Cardiac fibroblast (primary cell): ENCODE measurements at regions not wholly inside any gene's neighbourhood (a gene's known extent, or its start where the extent isn't known, plus 50 kb on each side); places are given as distances from the start of the nearest gene placed in this dataset.

Experiments used
- DNase-seq, 2 donors: peaks; one replicate each; pipeline versions ENCODE4 v3.0.0 to v3.0.0-alpha.2; 2010; ENCODE audit warnings: low read depth in 2 of 2
- H3K4me3 ChIP-seq, 2 donors: replicated peaks in 1 of 2; 1 replicate in 1 of 2; 2 replicates in 1 of 2; pipeline ENCODE4 v1.5.1; 2011; ENCODE audit warnings: low read depth in 2 of 2, low read length in 2 of 2, mild to moderate bottlenecking in 2 of 2, moderate library complexity in 1 of 2
- TF ChIP-seq, protein P1 (sequence below): IDR thresholded peaks from one replicate; pipeline ENCODE4 v1.5.1; 2011; ENCODE audit warnings: low read depth, mild to moderate bottlenecking, low read length, inconsistent platforms

- H3K4me3 ChIP-seq: no peak overlapping the region
- TF ChIP-seq, protein P1, sequence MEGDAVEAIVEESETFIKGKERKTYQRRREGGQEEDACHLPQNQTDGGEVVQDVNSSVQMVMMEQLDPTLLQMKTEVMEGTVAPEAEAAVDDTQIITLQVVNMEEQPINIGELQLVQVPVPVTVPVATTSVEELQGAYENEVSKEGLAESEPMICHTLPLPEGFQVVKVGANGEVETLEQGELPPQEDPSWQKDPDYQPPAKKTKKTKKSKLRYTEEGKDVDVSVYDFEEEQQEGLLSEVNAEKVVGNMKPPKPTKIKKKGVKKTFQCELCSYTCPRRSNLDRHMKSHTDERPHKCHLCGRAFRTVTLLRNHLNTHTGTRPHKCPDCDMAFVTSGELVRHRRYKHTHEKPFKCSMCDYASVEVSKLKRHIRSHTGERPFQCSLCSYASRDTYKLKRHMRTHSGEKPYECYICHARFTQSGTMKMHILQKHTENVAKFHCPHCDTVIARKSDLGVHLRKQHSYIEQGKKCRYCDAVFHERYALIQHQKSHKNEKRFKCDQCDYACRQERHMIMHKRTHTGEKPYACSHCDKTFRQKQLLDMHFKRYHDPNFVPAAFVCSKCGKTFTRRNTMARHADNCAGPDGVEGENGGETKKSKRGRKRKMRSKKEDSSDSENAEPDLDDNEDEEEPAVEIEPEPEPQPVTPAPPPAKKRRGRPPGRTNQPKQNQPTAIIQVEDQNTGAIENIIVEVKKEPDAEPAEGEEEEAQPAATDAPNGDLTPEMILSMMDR: no peak
- no peak for DNase-seq
These were observed 66.3 kb upstream of the DIPK2B start for GRCh38 chrX:45267007-45267406.

DNA sequence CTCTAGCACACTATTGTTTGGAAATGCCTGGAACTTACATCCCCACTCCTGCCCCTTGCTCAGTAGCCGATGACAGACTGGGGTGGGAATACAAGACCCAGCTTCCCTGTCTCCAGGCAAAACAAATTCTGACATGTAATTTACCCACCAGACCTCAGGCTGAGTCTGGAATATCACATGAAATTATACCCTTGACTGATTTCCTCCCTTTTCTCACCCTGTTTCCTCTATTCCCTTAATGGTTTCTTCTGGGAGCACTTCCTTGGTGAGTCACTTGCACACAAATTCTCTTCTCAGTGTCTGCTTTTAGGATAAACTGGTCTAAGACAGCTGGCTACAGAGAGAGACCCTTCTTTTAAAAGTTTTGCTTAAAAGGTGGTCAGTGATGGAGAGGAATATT lies 65.8 kb upstream of the DIPK2B start:
- TF ChIP-seq, protein P1: no peak
- DNase-seq: no peak

GRCh38 chrX:45264865-45265264 lies 64.2 kb upstream of the DIPK2B start:
- peak in 1 of 2 donors; percentile 3 for DNase-seq
- TF ChIP-seq, protein P1: no peak
- no peak overlapping the region for H3K4me3 ChIP-seq

More for the DNA sequence above, 65.8 kb upstream of the DIPK2B start:
- no peak overlapping the region for H3K4me3 ChIP-seq

DNA sequence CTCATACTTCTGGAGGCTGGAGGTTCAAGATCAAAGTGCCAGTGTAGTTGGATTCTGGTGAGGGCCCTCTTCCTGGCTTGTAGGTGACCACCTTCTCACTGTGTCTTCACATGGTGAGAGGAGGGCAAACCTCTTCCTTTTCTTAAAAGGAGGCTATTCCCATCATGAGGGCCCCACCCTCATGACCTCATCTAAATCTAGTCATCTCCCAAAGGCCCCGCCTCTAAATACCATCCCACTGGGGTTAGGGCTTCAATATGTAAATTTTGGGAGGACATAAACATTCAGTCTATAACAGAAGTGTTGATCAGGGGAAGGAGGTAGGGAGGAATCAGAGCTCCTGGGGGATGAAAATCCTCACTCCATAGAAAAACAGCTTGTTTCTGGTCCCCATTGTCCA lies 60.8 kb upstream of the DIPK2B start:
- DNase-seq: no peak
- no peak overlapping the region for H3K4me3 ChIP-seq
- TF ChIP-seq, protein P1: no peak

GRCh38 chrX:45261005-45261404 lies 60.3 kb upstream of the DIPK2B start:
- no peak for DNase-seq
- H3K4me3 ChIP-seq: no peak overlapping the region
- TF ChIP-seq, protein P1: no peak

GRCh38 chrX:45258731-45259402 lies 58.2 kb upstream of the DIPK2B start:
- no peak overlapping the region for H3K4me3 ChIP-seq
- DNase-seq: no peak
- TF ChIP-seq, protein P1: no peak
